H9 (cell line): ENCODE measurements at regions not wholly inside any gene's neighbourhood (a gene's known extent, or its start where the extent isn't known, plus 50 kb on each side); places are given as distances from the start of the nearest gene placed in this dataset.

Experiments
- DNase-seq: peaks from one replicate; pipeline ENCODE4 v3.0.0-alpha.2; 2017
- H2AFZ ChIP-seq: one replicate; pipeline ENCODE4 v1.6.1; 2013; ENCODE audit warnings: mild to moderate bottlenecking, low read length, control low read depth, moderate library complexity
- H2AK5ac ChIP-seq: 2 replicates; pipeline ENCODE4 v1.6.1; 2013; ENCODE audit warnings: low read length, control low read depth, mixed read lengths; ENCODE audit not compliant: insufficient read length
- H2BK120ac ChIP-seq: one replicate; pipeline ENCODE4 v1.6.1; 2013; ENCODE audit warnings: low read depth, mild to moderate bottlenecking, low read length, control low read depth, inconsistent platforms; ENCODE audit not compliant: poor library complexity, severe bottlenecking
- H2BK12ac ChIP-seq: 2 replicates; pipeline ENCODE4 v1.6.1; 2013; ENCODE audit warnings: low read length, control low read depth, mixed read lengths, low read depth; ENCODE audit not compliant: insufficient read length
- H2BK15ac ChIP-seq: 2 replicates; pipeline ENCODE4 v1.6.1; 2013; ENCODE audit warnings: low read depth, low read length, control low read depth
- H2BK20ac ChIP-seq: one replicate; pipeline ENCODE4 v1.6.1; 2013; ENCODE audit warnings: low read depth, mild to moderate bottlenecking, low read length, control low read depth, inconsistent platforms; ENCODE audit not compliant: poor library complexity, severe bottlenecking
- H2BK5ac ChIP-seq: 2 replicates; pipeline ENCODE4 v1.6.1; 2013; ENCODE audit warnings: low read length, control low read depth, mixed read lengths; ENCODE audit not compliant: insufficient read length
- H3K14ac ChIP-seq: 2 replicates; pipeline ENCODE4 v1.6.1; 2013; ENCODE audit warnings: low read length, control low read depth; ENCODE audit not compliant: insufficient read depth
- H3K18ac ChIP-seq: 2 replicates; pipeline ENCODE4 v1.6.1; 2013; ENCODE audit warnings: low read depth, mild to moderate bottlenecking, mixed read lengths, low read length, control low read depth; ENCODE audit not compliant: insufficient read length
- H3K23ac ChIP-seq: 2 replicates; pipeline ENCODE4 v1.6.1; 2013; ENCODE audit warnings: low read length, control low read depth, mixed read lengths, low read depth; ENCODE audit not compliant: insufficient read length
- H3K23me2 ChIP-seq: 2 replicates; pipeline ENCODE4 v1.6.1; 2013; ENCODE audit warnings: low read depth, mild to moderate bottlenecking, mixed read lengths, low read length, control low read depth; ENCODE audit not compliant: insufficient read length, poor library complexity, severe bottlenecking
- H3K27ac ChIP-seq: 2 replicates; pipeline ENCODE4 v1.5.1; 2013; ENCODE audit warnings: low read length, control low read depth, mixed read lengths, low read depth; ENCODE audit not compliant: insufficient read length
- H3K27me3 ChIP-seq: 2 replicates; pipeline ENCODE4 v1.6.1; 2013; ENCODE audit warnings: low read length, control low read depth, inconsistent platforms; ENCODE audit not compliant: insufficient read depth
- H3K4ac ChIP-seq: 2 replicates; pipeline ENCODE4 v1.6.1; 2013; ENCODE audit warnings: low read depth, mild to moderate bottlenecking, control low read depth, inconsistent platforms, low read length, moderate library complexity
- H3K4me1 ChIP-seq: 2 replicates; pipeline ENCODE4 v1.6.1; 2013; ENCODE audit warnings: low read length, control low read depth, inconsistent platforms; ENCODE audit not compliant: insufficient read depth
- H3K4me2 ChIP-seq: 2 replicates; pipeline ENCODE4 v1.6.1; 2013; ENCODE audit warnings: low read length, control low read depth, mixed read lengths; ENCODE audit not compliant: insufficient read length, insufficient read depth
- H3K56ac ChIP-seq: 2 replicates; pipeline ENCODE4 v1.6.1; 2013; ENCODE audit warnings: low read depth, mild to moderate bottlenecking, mixed read lengths, low read length, control low read depth; ENCODE audit not compliant: insufficient read length
- H3K79me1 ChIP-seq: 2 replicates; pipeline ENCODE4 v1.6.1; 2013; ENCODE audit warnings: low read depth, mild to moderate bottlenecking, moderate library complexity, low read length, control low read depth, inconsistent platforms; ENCODE audit not compliant: insufficient read depth, poor library complexity, severe bottlenecking
- H3K79me2 ChIP-seq: 2 replicates; pipeline ENCODE4 v1.6.1; 2013; ENCODE audit warnings: low read length, control low read depth, inconsistent platforms; ENCODE audit not compliant: insufficient read depth
- H3K9ac ChIP-seq: 2 replicates; pipeline ENCODE4 v1.6.1; 2013; ENCODE audit warnings: low read length, control low read depth, mixed read lengths; ENCODE audit not compliant: insufficient read length; ENCODE audit errors: extremely low read depth
- H3K9me3 ChIP-seq: one replicate; pipeline ENCODE4 v1.6.1; 2013; ENCODE audit warnings: low read depth, low read length, inconsistent platforms; ENCODE audit not compliant: control insufficient read depth
- H3T11ph ChIP-seq: one replicate; pipeline ENCODE4 v1.6.1; 2013; ENCODE audit warnings: mild to moderate bottlenecking, low read length, control low read depth, inconsistent platforms
- H4K20me1 ChIP-seq: one replicate; pipeline ENCODE4 v1.6.1; 2013; ENCODE audit not compliant: control insufficient read depth, insufficient read length, insufficient read depth
- H4K5ac ChIP-seq: 2 replicates; pipeline ENCODE4 v1.6.1; 2013; ENCODE audit warnings: low read depth, mild to moderate bottlenecking, mixed read lengths, low read length, control low read depth; ENCODE audit not compliant: insufficient read length
- H4K8ac ChIP-seq: replicated peaks from 2 replicates; pipeline ENCODE4 v1.6.1; 2013; ENCODE audit warnings: low read length, control low read depth, mixed read lengths, low read depth; ENCODE audit not compliant: insufficient read length
- H4K91ac ChIP-seq: 2 replicates; pipeline ENCODE4 v1.6.1; 2013; ENCODE audit warnings: low read depth, mild to moderate bottlenecking, moderate library complexity, mixed read lengths, low read length, control low read depth; ENCODE audit not compliant: insufficient read length
- H3K27ac Mint-ChIP-seq, 3 experiments: 2 replicates in 2 of 3; 3 replicates in 1 of 3; pipeline ENCODE4 v1.8.0; 2020 to 2021; ENCODE audit warnings: mixed read lengths in 3 of 3, mild to moderate bottlenecking in 1 of 3, moderate library complexity in 1 of 3
- H3K27me3 Mint-ChIP-seq: 2 replicates; pipeline ENCODE4 v1.8.0; 2021; ENCODE audit warnings: low read depth, mild to moderate bottlenecking, moderate library complexity, mixed read lengths
- H3K36me3 Mint-ChIP-seq, 3 experiments: 2 replicates in 2 of 3; 3 replicates in 1 of 3; pipeline ENCODE4 v1.8.0; 2020 to 2021; ENCODE audit warnings: low read depth in 3 of 3, mixed read lengths in 3 of 3; ENCODE audit not compliant: insufficient read depth in 1 of 3
- H3K4me1 Mint-ChIP-seq, 2 experiments: 2 replicates each; pipeline ENCODE4 v1.8.0; 2020; ENCODE audit warnings: mixed read lengths in 2 of 2
- H3K4me3 Mint-ChIP-seq, 2 experiments: 2 replicates in 1 of 2; 3 replicates in 1 of 2; pipeline ENCODE4 v1.8.0; 2020 to 2021; ENCODE audit warnings: mild to moderate bottlenecking in 2 of 2, mixed read lengths in 2 of 2, moderate library complexity in 1 of 2
- H3K9me3 Mint-ChIP-seq, 2 experiments: 2 replicates in 1 of 2; 3 replicates in 1 of 2; pipeline ENCODE4 v1.8.0; 2020; ENCODE audit warnings: mild to moderate bottlenecking in 2 of 2, mixed read lengths in 2 of 2, moderate library complexity in 1 of 2
- CTCF ChIP-seq: fragments of 200-600 bp; sonication (generic); conservative IDR thresholded peaks from 3 replicates; pipeline ENCODE4 v1.8.0; 2021; ENCODE audit warnings: antibody characterized with exemption, mild to moderate bottlenecking
- WGBS: extraction: QIAGEN DNeasy Blood & Tissue Kit; methylation state at CpG from one replicate; pipeline ENCODE4 v1.1.7; 2013; ENCODE audit warnings: missing lambda C conversion rate, low lambda C conversion rate, mixed read lengths; ENCODE audit not compliant: insufficient read length; ENCODE audit errors: extremely low coverage; 5-methylcytosine and 5-hydroxymethylcytosine counted together

GRCh38 chr15:63440756-63441155 lies 59.1 kb upstream of the CA12 start:
- H4K8ac ChIP-seq: no peak overlapping the region
- no CpG with 5 or more reads among the region's 6 CpGs for WGBS
- H3K79me2 ChIP-seq: no peaks in the 10 kb centered on the region
- H4K20me1 ChIP-seq: no peaks in the 10 kb centered on the region
- Mint-ChIP-seq H3K4me1 (peaks cover 21 to 25% of the 10 kb centered on the region in 2 experiments), H3K9me3 (no peaks in the 10 kb centered on the region), H3K36me3 (no peaks in the 10 kb centered on the region; a peak in 1 of 7 replicates), H3K27ac (no peak overlapping the region), H3K27me3 (peaks cover 7% of the 10 kb centered on the region), H3K4me3 (no peak overlapping the region)
- H2BK120ac ChIP-seq: no peak overlapping the region
- no peak overlapping the region for H4K5ac ChIP-seq
- no peak overlapping the region for H2AK5ac ChIP-seq
- no peaks in the 10 kb centered on the region for H3K9me3 ChIP-seq
- H4K91ac ChIP-seq: no peak overlapping the region
- H3T11ph ChIP-seq: no peak overlapping the region
- peaks cover 6% of the 10 kb centered on the region; the same call in 1 of the 2 replicates for H3K4me1 ChIP-seq
- no peak overlapping the region for H3K18ac ChIP-seq
- no peaks in the 10 kb centered on the region for H3K79me1 ChIP-seq
- peaks cover 5% of the 10 kb centered on the region for H3K23me2 ChIP-seq
- no peak overlapping the region for H3K27ac ChIP-seq
- H2AFZ ChIP-seq: no peak overlapping the region
- no peak overlapping the region for H2BK20ac ChIP-seq
- H3K27me3 ChIP-seq: no peaks in the 10 kb centered on the region
- H3K56ac ChIP-seq: no peak overlapping the region
- no peak overlapping the region for H3K23ac ChIP-seq
- no peak overlapping the region for H3K14ac ChIP-seq
- no peak overlapping the region for H2BK5ac ChIP-seq
- H3K4me2 ChIP-seq: no peak overlapping the region
- H3K9ac ChIP-seq: no peak overlapping the region
- TF ChIP-seq CTCF: no peak
- DNase-seq: no peak
- no peak overlapping the region for H2BK15ac ChIP-seq
- no peak overlapping the region for H3K4ac ChIP-seq
- no peak overlapping the region for H2BK12ac ChIP-seq
